Vagina (tissue), 2 donors: ENCODE measurements at regions not wholly inside any gene's neighbourhood (a gene's known extent, or its start where the extent isn't known, plus 50 kb on each side); places are given as distances from the start of the nearest gene placed in this dataset.

Experiments
- CTCF ChIP-seq, 3 experiments: fragments of 450-650 bp in 2 of 3; fragments of 200-600 bp in 1 of 3; sonication (generic) in 1 of 3; IDR thresholded peaks; one replicate each; pipeline ENCODE4 v1.5.1; 2017 to 2019; ENCODE audit warnings: antibody characterized with exemption in 3 of 3, mild to moderate bottlenecking in 2 of 3, moderate library complexity in 2 of 3
- POLR2AphosphoS5 ChIP-seq, 2 donors: sonication (generic); formaldehyde crosslinking; IDR thresholded peaks; one replicate each; pipeline ENCODE4 v1.9.0; 2017; ENCODE audit warnings: antibody characterized with exemption in 2 of 2, mild to moderate bottlenecking in 2 of 2, low read depth in 1 of 2; ENCODE audit not compliant: insufficient read depth in 1 of 2

DNA sequence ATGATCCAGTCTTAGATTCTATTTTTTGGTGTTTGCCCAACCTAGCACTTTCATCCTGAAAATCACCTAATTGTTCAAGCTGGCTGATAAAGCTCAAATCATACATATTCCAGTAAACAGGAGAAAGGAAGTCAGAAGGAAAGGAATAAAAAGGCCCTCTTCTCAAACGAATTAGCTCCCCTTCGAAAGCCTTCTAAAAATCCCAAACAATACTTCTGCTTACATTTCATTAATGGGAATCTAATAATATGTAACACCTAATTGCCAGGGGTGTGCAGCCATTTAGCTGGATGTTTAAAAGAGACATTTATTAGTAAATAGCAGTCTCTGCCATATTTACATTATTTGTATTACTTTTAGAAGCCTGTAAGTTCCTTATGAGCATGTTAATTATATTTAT lies 302.9 kb upstream of the TCF21 start:
- no peak for TF ChIP-seq POLR2AphosphoS5 (IDR thresholded peaks at IDR 0.05; ENCODE audit: insufficient read depth in 1 of 2, low read depth in 1 of 2)
- no peak for TF ChIP-seq CTCF (IDR thresholded peaks at IDR 0.05)
